ENCODE measurements at regions not wholly inside any gene's neighbourhood (a gene's known extent, or its start where the extent isn't known, plus 50 kb on each side); places are given as distances from the start of the nearest gene placed in this dataset.

GRCh38 chr7:3198316-3198715, 102.7 kb upstream of the SDK1 start:
- DNase-seq (no peak), ATAC-seq (no peak)
- Histone ChIP-seq H3K9me3 (no peaks in the 10 kb centered on the region), H3K36me3 (ENCODE audit: low read depth) (no peaks in the 10 kb centered on the region), H3K4me3 (no peak overlapping the region), H3K4me1 (ENCODE audit: low read depth) (no peaks in the 10 kb centered on the region)
- TF ChIP-seq CTCF (IDR thresholded peaks at IDR 0.05) = no peak
- intact Hi-C loops (cut with DNase I, micrococcal nuclease) = no loop called here

GRCh38 chr7:3200504-3200903, 100.5 kb upstream of the SDK1 start:
- intact Hi-C loops (cut with DNase I, micrococcal nuclease) = no loop called here
- Histone ChIP-seq H3K4me1 (ENCODE audit: low read depth) (no peaks in the 10 kb centered on the region), H3K9me3 (no peaks in the 10 kb centered on the region), H3K36me3 (ENCODE audit: low read depth) (no peaks in the 10 kb centered on the region), H3K4me3 (no peak overlapping the region)
- TF ChIP-seq CTCF (IDR thresholded peaks at IDR 0.05) = no peak
- DNase-seq = peak in 1 of 3 donors; percentile 33
- peak; percentile 53 for ATAC-seq

- intact Hi-C loops (cut with DNase I, micrococcal nuclease) = no loop called here
These were observed 99.7 kb upstream of the SDK1 start for GRCh38 chr7:3201306-3201705.

GRCh38 chr7:3201937-3202710, 98.9 kb upstream of the SDK1 start:
- no peaks in the 10 kb centered on the region for H3K4me1 ChIP-seq (ENCODE audit: low read depth)
- intact Hi-C loops (cut with DNase I, micrococcal nuclease) = no loop called here
- no peak overlapping the region for H3K4me3 ChIP-seq
- no peak for ATAC-seq
- no peak for DNase-seq
- no peaks in the 10 kb centered on the region for H3K36me3 ChIP-seq (ENCODE audit: low read depth)
- TF ChIP-seq CTCF (IDR thresholded peaks at IDR 0.05) = no peak
- no peaks in the 10 kb centered on the region for H3K9me3 ChIP-seq

More at GRCh38 chr7:3201306-3201705, 99.7 kb upstream of the SDK1 start:
- Histone ChIP-seq H3K36me3 (ENCODE audit: low read depth) (no peaks in the 10 kb centered on the region), H3K4me1 (ENCODE audit: low read depth) (no peaks in the 10 kb centered on the region), H3K4me3 (no peak overlapping the region), H3K9me3 (no peaks in the 10 kb centered on the region)
- TF ChIP-seq CTCF (IDR thresholded peaks at IDR 0.05) = no peak
- no peak for ATAC-seq
- DNase-seq = no peak

- no peaks in the 10 kb centered on the region for H3K36me3 ChIP-seq (ENCODE audit: low read depth)
- ATAC-seq (no peak), DNase-seq (no peak)
These were observed 96.5 kb upstream of the SDK1 start for GRCh38 chr7:3204526-3204925.

More at GRCh38 chr7:3204526-3204925, 96.5 kb upstream of the SDK1 start:
- intact Hi-C loops (cut with DNase I, micrococcal nuclease) = no loop called here
- Histone ChIP-seq H3K9me3 (no peaks in the 10 kb centered on the region), H3K4me3 (no peak overlapping the region), H3K4me1 (ENCODE audit: low read depth) (no peaks in the 10 kb centered on the region)
- no peak for TF ChIP-seq CTCF (IDR thresholded peaks at IDR 0.05)

Measured in mucosa of descending colon (tissue), 3 donors.